HG03460 (cell line): ENCODE measurements at regions not wholly inside any gene's neighbourhood (a gene's known extent, or its start where the extent isn't known, plus 50 kb on each side); places are given as distances from the start of the nearest gene placed in this dataset.

Source experiments
- ATAC-seq: cut with Tn5 transposase; IDR thresholded peaks from one replicate; pipeline ENCODE4 v1.9.1; 2021; ENCODE audit not compliant: unreplicated experiment

GRCh38 chr9:126017758-126018157, 270.6 kb downstream of the PBX3 start:
- ATAC-seq: no peak

- ATAC-seq: no peak
Measured at GRCh38 chr9:126020836-126021235, 273.7 kb downstream of the PBX3 start.

GRCh38 chr9:126023962-126024361, 276.8 kb downstream of the PBX3 start:
- no peak for ATAC-seq

GRCh38 chr9:126024581-126025230, 277.5 kb downstream of the PBX3 start:
- ATAC-seq: no peak

GRCh38 chr9:126025991-126026390, 278.8 kb downstream of the PBX3 start:
- no peak for ATAC-seq

- ATAC-seq: no peak
Measured at GRCh38 chr9:126027566-126027965, 280.4 kb downstream of the PBX3 start.

- no peak for ATAC-seq
Measured at GRCh38 chr9:126028746-126029145, 281.6 kb downstream of the PBX3 start.

- ATAC-seq: no peak
Measured at GRCh38 chr9:126030716-126031115, 283.5 kb downstream of the PBX3 start.

GRCh38 chr9:126031116-126031515, 283.9 kb downstream of the PBX3 start:
- no peak for ATAC-seq

GRCh38 chr9:126032135-126032534, 285.0 kb downstream of the PBX3 start:
- no peak for ATAC-seq

GRCh38 chr9:126033318-126033717, 286.1 kb downstream of the PBX3 start:
- ATAC-seq: no peak

- no peak for ATAC-seq
Measured at GRCh38 chr9:126033956-126034355, 286.8 kb downstream of the PBX3 start.

GRCh38 chr9:126036881-126037291, 289.7 kb downstream of the PBX3 start:
- no peak for ATAC-seq

GRCh38 chr9:126038790-126039189, 287.8 kb upstream of the MVB12B start:
- ATAC-seq: no peak

GRCh38 chr9:126043681-126044080, 282.9 kb upstream of the MVB12B start:
- ATAC-seq: no peak

- no peak for ATAC-seq
Measured at GRCh38 chr9:126049088-126049487, 277.5 kb upstream of the MVB12B start.

- no peak for ATAC-seq
Measured at GRCh38 chr9:126049896-126050604, 276.6 kb upstream of the MVB12B start.

GRCh38 chr9:126050605-126050990, 276.0 kb upstream of the MVB12B start:
- ATAC-seq: no peak

- ATAC-seq: no peak
Measured at GRCh38 chr9:126051446-126052130, 275.0 kb upstream of the MVB12B start.

GRCh38 chr9:126052791-126053190, 273.8 kb upstream of the MVB12B start:
- no peak for ATAC-seq

GRCh38 chr9:126053913-126054312, 272.7 kb upstream of the MVB12B start:
- no peak for ATAC-seq

- ATAC-seq: no peak
Measured at GRCh38 chr9:126055381-126055985, 271.1 kb upstream of the MVB12B start.
